ENCODE measurements at regions not wholly inside any gene's neighbourhood (a gene's known extent, or its start where the extent isn't known, plus 50 kb on each side); places are given as distances from the start of the nearest gene placed in this dataset.
"Not testable (repeated sequence)": the region's sequence is repeated elsewhere in the genome, so short reads cannot be mapped to it uniquely, and the experiment has no call there.

DNA sequence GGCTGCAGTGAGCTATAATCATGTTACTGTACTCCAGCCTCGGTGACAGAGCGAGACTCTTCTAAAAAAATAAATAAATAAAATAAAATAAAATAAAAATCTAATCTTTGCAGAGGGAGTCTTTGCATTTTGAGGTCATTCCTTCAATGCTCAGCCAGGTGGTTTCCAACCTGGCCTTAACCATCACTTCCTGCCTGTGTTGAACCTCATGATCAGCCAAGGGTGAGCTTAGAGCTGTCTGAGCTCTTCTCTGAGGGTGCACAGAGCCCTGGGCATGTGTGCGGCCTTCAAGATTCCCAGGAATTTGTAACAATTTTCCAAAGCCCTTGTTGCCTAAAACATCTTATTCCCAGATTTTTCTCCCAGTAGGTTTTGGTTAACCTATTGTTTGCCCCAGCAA lies 94.3 kb downstream of the KCNJ12 start:
- not testable (repeated sequence) for TF ChIP-seq POLR2A, POLR2AphosphoS5 (IDR thresholded peaks at IDR 0.05)
- TF ChIP-seq, protein P1, sequence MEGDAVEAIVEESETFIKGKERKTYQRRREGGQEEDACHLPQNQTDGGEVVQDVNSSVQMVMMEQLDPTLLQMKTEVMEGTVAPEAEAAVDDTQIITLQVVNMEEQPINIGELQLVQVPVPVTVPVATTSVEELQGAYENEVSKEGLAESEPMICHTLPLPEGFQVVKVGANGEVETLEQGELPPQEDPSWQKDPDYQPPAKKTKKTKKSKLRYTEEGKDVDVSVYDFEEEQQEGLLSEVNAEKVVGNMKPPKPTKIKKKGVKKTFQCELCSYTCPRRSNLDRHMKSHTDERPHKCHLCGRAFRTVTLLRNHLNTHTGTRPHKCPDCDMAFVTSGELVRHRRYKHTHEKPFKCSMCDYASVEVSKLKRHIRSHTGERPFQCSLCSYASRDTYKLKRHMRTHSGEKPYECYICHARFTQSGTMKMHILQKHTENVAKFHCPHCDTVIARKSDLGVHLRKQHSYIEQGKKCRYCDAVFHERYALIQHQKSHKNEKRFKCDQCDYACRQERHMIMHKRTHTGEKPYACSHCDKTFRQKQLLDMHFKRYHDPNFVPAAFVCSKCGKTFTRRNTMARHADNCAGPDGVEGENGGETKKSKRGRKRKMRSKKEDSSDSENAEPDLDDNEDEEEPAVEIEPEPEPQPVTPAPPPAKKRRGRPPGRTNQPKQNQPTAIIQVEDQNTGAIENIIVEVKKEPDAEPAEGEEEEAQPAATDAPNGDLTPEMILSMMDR (IDR thresholded peaks at IDR 0.05 in 8 of 11, conservative IDR thresholded peaks at IDR 0.05 in 3 of 11): not testable (repeated sequence)
